NOMO-1 (cell line): ENCODE measurements at regions not wholly inside any gene's neighbourhood (a gene's known extent, or its start where the extent isn't known, plus 50 kb on each side); places are given as distances from the start of the nearest gene placed in this dataset.
A peak's percentile ranks its signal among the peaks of the same experiment; 100 is the strongest.

Experiments used
- DNase-seq, 2 experiments: peaks; one replicate each; lab custom pipeline; 2025; ENCODE audit not compliant: unreplicated experiment in 2 of 2; lab: John Stamatoyannopoulos, UW

GRCh38 chr1:200323856-200324400 is 85.9 kb downstream of the ZNF281 start:
- no peak for DNase-seq

- DNase-seq: no peak
Observed at GRCh38 chr1:200319148-200319547, 90.7 kb downstream of the ZNF281 start.

GRCh38 chr1:200317236-200317635 is 92.6 kb downstream of the ZNF281 start:
- no peak for DNase-seq

GRCh38 chr1:200316148-200316803 is 93.6 kb downstream of the ZNF281 start:
- no peak for DNase-seq

GRCh38 chr1:200314085-200314750 is 95.6 kb downstream of the ZNF281 start:
- no peak for DNase-seq

GRCh38 chr1:200311256-200311655 is 98.6 kb downstream of the ZNF281 start:
- DNase-seq: peak; percentile 8 to 68

GRCh38 chr1:200310824-200311223 is 99.0 kb downstream of the ZNF281 start:
- no peak for DNase-seq

- DNase-seq: no peak
Observed at GRCh38 chr1:200307755-200308066, 102.1 kb downstream of the ZNF281 start.

- peak; percentile 22 to 81 for DNase-seq
Observed at GRCh38 chr1:200306944-200307754, 102.7 kb downstream of the ZNF281 start.

GRCh38 chr1:200305806-200306205 is 104.0 kb downstream of the ZNF281 start:
- no peak for DNase-seq

GRCh38 chr1:200304171-200304570 is 105.7 kb downstream of the ZNF281 start:
- DNase-seq: no peak

- no peak for DNase-seq
Observed at GRCh38 chr1:200302921-200303290, 106.9 kb downstream of the ZNF281 start.

- DNase-seq: peak; percentile 36 to 44
Observed at GRCh38 chr1:200302192-200302920, 107.5 kb downstream of the ZNF281 start.

- DNase-seq: no peak
Observed at GRCh38 chr1:200301152-200301551, 108.7 kb downstream of the ZNF281 start.

GRCh38 chr1:200299571-200299970 is 110.3 kb downstream of the ZNF281 start:
- no peak for DNase-seq

GRCh38 chr1:200298242-200298641 is 111.6 kb downstream of the ZNF281 start:
- no peak for DNase-seq

- DNase-seq: no peak
Observed at GRCh38 chr1:200296091-200296661, 113.7 kb downstream of the ZNF281 start.

GRCh38 chr1:200294241-200294640 is 115.6 kb downstream of the ZNF281 start:
- DNase-seq: no peak

GRCh38 chr1:200292699-200293098 is 117.1 kb downstream of the ZNF281 start:
- no peak for DNase-seq

GRCh38 chr1:200291106-200291505 is 118.7 kb downstream of the ZNF281 start:
- DNase-seq: no peak
